PC-3 (cell line): ENCODE measurements at regions not wholly inside any gene's neighbourhood (a gene's known extent, or its start where the extent isn't known, plus 50 kb on each side); places are given as distances from the start of the nearest gene placed in this dataset.

Source experiments
- CTCF ChIP-seq: fragments of 300-600 bp; sonication (generic); conservative IDR thresholded peaks from 2 replicates; pipeline ENCODE4 v1.5.1; 2017; ENCODE audit warnings: antibody characterized with exemption, low read depth, mild to moderate bottlenecking, low read length
- EZH2 ChIP-seq: fragments of 300-600 bp; sonication (generic); IDR thresholded peaks from one replicate; pipeline ENCODE4 v1.6.1; 2017; ENCODE audit warnings: antibody characterized with exemption, mild to moderate bottlenecking, low read length; ENCODE audit not compliant: unreplicated experiment
- EZH2phosphoT487 ChIP-seq: fragments of 300-600 bp; sonication (generic); IDR thresholded peaks from 2 replicates; pipeline ENCODE4 v1.6.1; 2018; ENCODE audit warnings: mild to moderate bottlenecking, antibody characterized with exemption, low read length, borderline replicate concordance

DNA sequence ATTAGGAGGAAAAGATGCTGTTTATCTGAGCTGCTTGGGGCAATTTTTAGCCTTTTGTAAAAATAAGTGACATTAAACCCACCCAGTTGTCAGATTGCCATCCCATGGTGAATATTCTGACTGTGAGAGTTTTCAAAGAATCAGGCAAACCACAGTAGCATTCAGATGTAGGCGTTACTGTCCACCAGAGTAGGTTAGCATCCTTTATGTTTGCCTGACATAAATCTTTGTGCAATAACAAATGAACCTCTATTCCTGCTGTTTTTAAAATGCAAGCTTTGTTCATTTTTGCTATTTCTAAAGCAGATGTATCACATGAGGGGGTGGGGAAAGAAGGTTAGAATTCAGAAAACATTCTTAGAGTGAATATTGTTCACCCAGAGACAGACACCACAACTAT is 427.8 kb downstream of the CDH9 start:
- TF ChIP-seq EZH2phosphoT487 (no peak), CTCF (no peak), EZH2 (no peak)
